Peyer's patch (tissue), 4 donors: ENCODE measurements at regions not wholly inside any gene's neighbourhood (a gene's known extent, or its start where the extent isn't known, plus 50 kb on each side); places are given as distances from the start of the nearest gene placed in this dataset.

Source experiments
- DNase-seq, 3 donors: peaks; one replicate each; pipeline ENCODE4 v3.0.0-alpha.2; 2017 to 2019
- H3K27ac ChIP-seq, 4 donors: fragments of 200-600 bp; sonication (generic); one replicate each; pipeline ENCODE4 v1.5.1; 2016 to 2019
- H3K27me3 ChIP-seq, 2 donors: fragments of 200-600 bp; sonication (generic); one replicate each; pipeline ENCODE4 v1.5.1; 2019
- H3K36me3 ChIP-seq, 3 donors: fragments of 200-600 bp; sonication (generic); one replicate each; pipeline ENCODE4 v1.5.1; 2016 to 2019
- H3K4me1 ChIP-seq, 4 donors: fragments of 200-600 bp; sonication (generic); one replicate each; pipeline ENCODE4 v1.5.1; 2016 to 2019
- H3K4me3 ChIP-seq, 4 donors: fragments of 200-600 bp; sonication (generic); 1 replicate in 3 of 4; 2 replicates in 1 of 4; pipeline ENCODE4 v1.5.1; 2016 to 2019; ENCODE audit warnings: mild to moderate bottlenecking in 1 of 4
- H3K9me3 ChIP-seq, 4 donors: fragments of 200-600 bp; sonication (generic); one replicate each; pipeline ENCODE4 v1.5.1; 2016 to 2019; ENCODE audit warnings: mild to moderate bottlenecking in 1 of 4
- CTCF ChIP-seq, 6 experiments: fragments of 450-650 bp in 4 of 6; fragments of 200-600 bp in 2 of 6; sonication (generic) in 1 of 6; IDR thresholded peaks; one replicate each; pipeline ENCODE4 v1.5.1; 2017 to 2019; ENCODE audit warnings: antibody characterized with exemption in 6 of 6, mild to moderate bottlenecking in 3 of 6, moderate library complexity in 1 of 6
- POLR2A ChIP-seq, 2 donors: fragments of 450-650 bp; IDR thresholded peaks; one replicate each; pipeline ENCODE4 v1.5.1; 2017; ENCODE audit warnings: antibody characterized with exemption in 2 of 2, mild to moderate bottlenecking in 2 of 2, moderate library complexity in 2 of 2

- Histone ChIP-seq H3K27ac (no peak overlapping the region), H3K4me3 (no peak overlapping the region), H3K27me3 (no peaks in the 10 kb centered on the region), H3K4me1 (no peaks in the 10 kb centered on the region), H3K9me3 (no peaks in the 10 kb centered on the region), H3K36me3 (no peaks in the 10 kb centered on the region)
- no peak for DNase-seq
- TF ChIP-seq CTCF (IDR thresholded peaks at IDR 0.05), result no peak
- TF ChIP-seq POLR2A (IDR thresholded peaks at IDR 0.05), result no peak
Measured at GRCh38 chr2:217090884-217091283, 231.0 kb upstream of the TNP1 start.

DNA sequence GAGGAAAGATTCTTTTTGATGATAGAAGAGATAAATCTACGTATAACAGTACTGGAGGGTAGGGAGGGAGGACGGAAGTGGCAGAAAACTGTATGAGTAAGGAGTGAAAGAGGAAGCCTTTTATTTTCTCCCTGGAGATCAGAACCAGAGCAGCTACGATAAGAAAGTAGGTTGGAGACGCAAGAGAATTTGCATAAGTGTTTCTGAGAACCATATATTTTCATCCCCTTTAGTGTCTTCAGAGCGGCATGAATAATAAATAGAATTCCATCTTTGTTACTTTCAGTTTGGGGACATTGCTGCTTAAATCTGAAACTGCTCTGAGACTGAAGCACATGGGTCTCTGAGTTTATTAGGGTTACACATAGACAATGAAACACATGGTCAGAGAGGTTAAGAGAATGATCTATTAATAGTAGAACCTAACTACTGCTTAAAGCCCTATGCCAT lies 230.2 kb upstream of the TNP1 start:
- no peak overlapping the region for H3K27ac ChIP-seq
- H3K4me3 ChIP-seq, result no peak overlapping the region
- DNase-seq, result no peak
- no peaks in the 10 kb centered on the region for H3K9me3 ChIP-seq
- no peak for TF ChIP-seq POLR2A (IDR thresholded peaks at IDR 0.05)
- TF ChIP-seq CTCF (IDR thresholded peaks at IDR 0.05), result no peak
- H3K4me1 ChIP-seq, result no peaks in the 10 kb centered on the region
- H3K27me3 ChIP-seq, result no peaks in the 10 kb centered on the region
- H3K36me3 ChIP-seq, result no peaks in the 10 kb centered on the region

GRCh38 chr2:217086718-217087117 lies 226.9 kb upstream of the TNP1 start:
- no peaks in the 10 kb centered on the region for H3K9me3 ChIP-seq
- H3K4me3 ChIP-seq, result no peak overlapping the region
- H3K36me3 ChIP-seq, result no peaks in the 10 kb centered on the region
- no peaks in the 10 kb centered on the region for H3K4me1 ChIP-seq
- TF ChIP-seq CTCF (IDR thresholded peaks at IDR 0.05) (no peak), POLR2A (IDR thresholded peaks at IDR 0.05) (no peak)
- no peaks in the 10 kb centered on the region for H3K27me3 ChIP-seq
- no peak for DNase-seq
- H3K27ac ChIP-seq, result no peak overlapping the region

DNA sequence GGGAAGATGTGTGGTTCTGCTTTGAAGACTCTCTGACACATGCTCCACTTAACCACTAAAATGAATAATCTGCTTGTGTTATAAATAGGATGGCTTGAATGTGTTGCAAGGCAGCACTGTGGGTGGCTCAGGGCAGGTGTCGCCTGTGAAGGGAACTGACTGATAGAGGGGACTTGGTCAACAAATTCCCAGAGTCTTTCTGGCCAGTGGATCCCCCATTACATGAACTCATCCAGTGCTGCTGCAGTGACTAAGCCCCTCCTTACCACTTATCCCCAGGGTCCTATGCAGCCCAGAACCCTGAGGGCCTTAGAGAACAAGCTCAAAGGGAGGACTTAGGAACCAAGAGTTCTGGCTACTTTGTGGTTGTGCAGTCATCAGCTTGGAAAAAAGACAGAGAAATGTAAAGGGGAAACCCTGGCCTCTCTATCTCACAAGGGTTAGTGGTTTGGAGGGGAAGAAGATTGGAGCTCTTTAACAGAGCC lies 226.2 kb upstream of the TNP1 start:
- H3K27me3 ChIP-seq, result no peaks in the 10 kb centered on the region
- no peaks in the 10 kb centered on the region for H3K4me1 ChIP-seq
- H3K9me3 ChIP-seq, result no peaks in the 10 kb centered on the region
- TF ChIP-seq CTCF (IDR thresholded peaks at IDR 0.05) (no peak), POLR2A (IDR thresholded peaks at IDR 0.05) (no peak)
- H3K27ac ChIP-seq, result no peak overlapping the region
- H3K36me3 ChIP-seq, result no peaks in the 10 kb centered on the region
- no peak overlapping the region for H3K4me3 ChIP-seq
- no peak for DNase-seq

- H3K4me3 ChIP-seq, result no peak overlapping the region
- no peak for TF ChIP-seq CTCF (IDR thresholded peaks at IDR 0.05)
- no peak for TF ChIP-seq POLR2A (IDR thresholded peaks at IDR 0.05)
- no peaks in the 10 kb centered on the region for H3K9me3 ChIP-seq
- no peaks in the 10 kb centered on the region for H3K27me3 ChIP-seq
- no peaks in the 10 kb centered on the region for H3K36me3 ChIP-seq
- H3K27ac ChIP-seq, result no peak overlapping the region
- no peak for DNase-seq
- H3K4me1 ChIP-seq, result no peaks in the 10 kb centered on the region
Measured at GRCh38 chr2:217085543-217085942, 225.7 kb upstream of the TNP1 start.

DNA sequence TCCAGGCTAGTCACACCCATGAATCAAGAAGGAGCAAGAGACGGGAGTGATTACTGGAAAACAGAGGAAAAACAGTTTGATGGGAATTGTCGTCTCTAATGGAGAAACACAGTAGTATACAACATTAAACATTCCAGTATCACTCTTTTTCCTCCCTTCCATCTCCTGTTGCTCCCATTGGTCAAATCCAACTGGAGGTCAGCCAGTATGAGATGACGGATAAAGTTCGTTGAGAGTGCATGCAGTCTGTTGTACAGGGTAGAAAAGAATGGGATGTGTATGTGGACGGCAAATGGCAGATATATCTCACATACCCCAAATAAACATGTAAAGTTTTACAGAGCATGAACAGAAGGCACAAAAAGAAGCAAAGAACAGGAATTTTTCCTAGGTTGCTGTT lies 221.9 kb upstream of the TNP1 start:
- Histone ChIP-seq H3K4me3 (no peak overlapping the region), H3K4me1 (no peaks in the 10 kb centered on the region), H3K27me3 (no peaks in the 10 kb centered on the region), H3K9me3 (no peaks in the 10 kb centered on the region), H3K27ac (no peak overlapping the region), H3K36me3 (no peaks in the 10 kb centered on the region)
- DNase-seq, result no peak
- no peak for TF ChIP-seq CTCF (IDR thresholded peaks at IDR 0.05)
- TF ChIP-seq POLR2A (IDR thresholded peaks at IDR 0.05), result no peak
